GM12878 (cell line): ENCODE measurements at regions not wholly inside any gene's neighbourhood (a gene's known extent, or its start where the extent isn't known, plus 50 kb on each side); places are given as distances from the start of the nearest gene placed in this dataset.

Source experiments
- ATAC-seq: fragments of 200-7000 bp; cut with Tn5 transposase; 3 replicates; pipeline ENCODE4 v1.9.1; 2020; ENCODE audit warnings: mild to moderate bottlenecking, moderate library complexity
- BruUV-seq: library from RNA; stranded (reverse); fragments of 400-500 nt; replicated peaks from 2 replicates; lab custom pipeline; 2021; lab: Mats Ljungman, UMichigan
- CTCF ChIA-PET: fragments of 300-600 bp; sonication (Branson Sonifier 250); formaldehyde crosslinking; extraction: SDS; loops from one replicate; lab custom pipeline; 2021; ENCODE audit warnings: inconsistent platforms; lab: Yijun Ruan, JAX
- POLR2A ChIA-PET: fragments of 350-600 bp; formaldehyde crosslinking; extraction: SDS; loops from one replicate; lab custom pipeline; 2021; ENCODE audit warnings: inconsistent platforms; lab: Charles Lee
- RAD21 ChIA-PET: fragments of 300-600 bp; sonication (Branson Sonifier 250); formaldehyde crosslinking; loops from one replicate; lab custom pipeline; 2023; ENCODE audit warnings: antibody characterized with exemption; ENCODE audit not compliant: unreplicated experiment; lab: Charles Lee
- SMC1A ChIA-PET: fragments of 300-600 bp; sonication (Branson Sonifier 250); formaldehyde crosslinking; loops from one replicate; lab custom pipeline; 2023; ENCODE audit not compliant: unreplicated experiment, uncharacterized antibody; lab: Charles Lee
- DNase-seq: peaks from one replicate; pipeline ENCODE4 v3.0.0-alpha.2; 2011; ENCODE audit warnings: low read depth, low spot score
- FAIRE-seq: peaks from 3 replicates; lab custom pipeline; 2011; peaks lifted over from hg19 to GRCh38; lab: Jason Lieb, UNC
- H2AFZ ChIP-seq: 2 replicates; pipeline ENCODE4 v1.6.0; 2011; ENCODE audit warnings: low read depth, low read length, control low read depth; ENCODE audit not compliant: control insufficient read depth
- H3K27ac ChIP-seq: 2 replicates; pipeline ENCODE4 v1.5.1; 2011; ENCODE audit warnings: control low read depth; ENCODE audit not compliant: control insufficient read depth, insufficient read depth
- H3K27me3 ChIP-seq, 2 experiments: replicated peaks in 1 of 2; 2 replicates each; pipeline versions ENCODE4 v1.6.0 to v1.6.1; 2011; ENCODE audit warnings: low read length in 1 of 2; ENCODE audit not compliant: control insufficient read depth in 2 of 2, insufficient read depth in 2 of 2
- H3K36me3 ChIP-seq, 2 experiments: 2 replicates each; pipeline ENCODE4 v1.5.1; 2011; ENCODE audit warnings: low read length in 1 of 2; ENCODE audit not compliant: control insufficient read depth in 2 of 2, insufficient read depth in 2 of 2
- H3K4me1 ChIP-seq: 2 replicates; pipeline ENCODE4 v1.6.1; 2011; ENCODE audit warnings: mild to moderate bottlenecking, low read length, moderate library complexity, mixed read lengths; ENCODE audit not compliant: control insufficient read depth, insufficient read depth
- H3K4me2 ChIP-seq: 2 replicates; pipeline ENCODE4 v1.6.0; 2011; ENCODE audit warnings: control low read depth; ENCODE audit not compliant: control insufficient read depth, insufficient read depth
- H3K4me3 ChIP-seq: fragments of 200-600 bp; sonication (generic); 2 replicates; pipeline ENCODE4 v1.5.1; 2016
- H3K79me2 ChIP-seq: 2 replicates; pipeline ENCODE4 v1.6.0; 2011; ENCODE audit warnings: low read length; ENCODE audit not compliant: control insufficient read depth, insufficient read depth
- H3K9ac ChIP-seq: 2 replicates; pipeline ENCODE4 v1.8.0; 2011; ENCODE audit warnings: low read length, control low read depth, mixed read lengths; ENCODE audit not compliant: control insufficient read depth, insufficient read depth
- H3K9me3 ChIP-seq: replicated peaks from 3 replicates; pipeline ENCODE4 v1.5.1; 2011; ENCODE audit warnings: mild to moderate bottlenecking, low read length; ENCODE audit not compliant: control insufficient read depth, insufficient read depth
- H4K20me1 ChIP-seq: 2 replicates; pipeline ENCODE4 v1.6.0; 2011; ENCODE audit not compliant: control insufficient read depth, insufficient read depth
- E2F4 ChIP-seq: IDR thresholded peaks from 2 replicates; pipeline ENCODE4 v1.6.1; 2012; ENCODE audit warnings: low read depth, low read length, improper control_type of control experiment
- IRF5 ChIP-seq: fragments of 450-650 bp; IDR thresholded peaks from 2 replicates; pipeline ENCODE4 v1.6.1; 2017; ENCODE audit warnings: borderline replicate concordance
- LARP7 ChIP-seq: fragments of 450-650 bp; IDR thresholded peaks from 2 replicates; pipeline ENCODE4 v1.6.1; 2017; ENCODE audit warnings: mild to moderate bottlenecking
- NFYA ChIP-seq: IDR thresholded peaks from 2 replicates; pipeline ENCODE4 v1.6.1; 2011; ENCODE audit warnings: low read depth, mild to moderate bottlenecking, low read length, improper control_type of control experiment, borderline replicate concordance
- PBX3 ChIP-seq: IDR thresholded peaks from 2 replicates; pipeline ENCODE4 v1.6.1; 2011; ENCODE audit warnings: mild to moderate bottlenecking, low read depth, low read length, moderate library complexity; ENCODE audit not compliant: insufficient replicate concordance
- RAD21 ChIP-seq: IDR thresholded peaks from 2 replicates; pipeline ENCODE4 v1.6.1; 2011; ENCODE audit warnings: mild to moderate bottlenecking, low read depth, low read length, moderate library complexity; ENCODE audit not compliant: insufficient read depth
- SKIL ChIP-seq: fragments of 450-650 bp; IDR thresholded peaks from 2 replicates; pipeline ENCODE4 v1.6.1; 2017; ENCODE audit warnings: mild to moderate bottlenecking, low read depth, inconsistent platforms; ENCODE audit not compliant: poor library complexity, severe bottlenecking
- SP1 ChIP-seq: IDR thresholded peaks from one replicate; pipeline ENCODE4 v1.6.1; 2011; ENCODE audit warnings: low read depth, low read length
- STAT1 ChIP-seq: fragments of 450-650 bp; conservative IDR thresholded peaks from 2 replicates; pipeline ENCODE4 v1.6.1; 2014; ENCODE audit warnings: antibody characterized with exemption, mild to moderate bottlenecking
- ZZZ3 ChIP-seq: IDR thresholded peaks from 2 replicates; pipeline ENCODE4 v1.6.1; 2011; ENCODE audit warnings: low read depth; ENCODE audit not compliant: control insufficient read depth, insufficient read length
- WGBS: methylation state at CpG from one replicate; pipeline ENCODE4 v1.1.6; 2016; ENCODE audit warnings: low lambda C conversion rate; ENCODE audit not compliant: insufficient replicate concordance, insufficient coverage; ENCODE audit errors: missing lambda C conversion rate; 5-methylcytosine and 5-hydroxymethylcytosine counted together
- in situ Hi-C: fragments of 300-500 bp; cut with MboI; formaldehyde crosslinking; loops from 9 replicates; pipeline ENCODE4 v1.14.3; 2018; ENCODE audit warnings: mixed read lengths
- intact Hi-C: fragments of 100-400 bp; cut with micrococcal nuclease; formaldehyde crosslinking; loops from one replicate; pipeline ENCODE4 v1.14.2; 2022; ENCODE audit not compliant: unreplicated experiment
- TF ChIP-seq, protein P1 (sequence below), 3 experiments: IDR thresholded peaks in 2 of 3; conservative IDR thresholded peaks in 1 of 3; 2 replicates each; pipeline ENCODE4 v1.5.1; 2011; ENCODE audit warnings: low read depth in 3 of 3, low read length in 3 of 3, mild to moderate bottlenecking in 3 of 3, control low read depth in 2 of 3, moderate library complexity in 2 of 3, inconsistent platforms in 1 of 3, mixed read lengths in 1 of 3; ENCODE audit not compliant: control insufficient read depth in 2 of 3, insufficient read depth in 1 of 3; ENCODE audit errors: extremely low read depth in 1 of 3
- TF ChIP-seq, protein P2 (sequence below): IDR thresholded peaks from 2 replicates; pipeline ENCODE4 v1.6.1; 2011; ENCODE audit warnings: borderline replicate concordance, low read depth, mild to moderate bottlenecking, moderate library complexity, low read length; ENCODE audit not compliant: insufficient read depth, poor library complexity, severe bottlenecking

GRCh38 chr12:78386871-78387270 lies 477.7 kb upstream of the SYT1 start:
- ATAC-seq = no peak
- Histone ChIP-seq H4K20me1 (no peaks in the 10 kb centered on the region), H3K4me1 (no peaks in the 10 kb centered on the region), H3K27ac (no peak overlapping the region), H3K79me2 (no peaks in the 10 kb centered on the region), H3K9me3 (no peaks in the 10 kb centered on the region), H3K9ac (no peak overlapping the region), H2AFZ (no peak overlapping the region), H3K4me2 (no peak overlapping the region), H3K36me3 (no peaks in the 10 kb centered on the region), H3K4me3 (no peak overlapping the region), H3K27me3 (no peaks in the 10 kb centered on the region)
- no peak for TF ChIP-seq STAT1
- TF ChIP-seq PBX3 = no peak
- TF ChIP-seq NFYA = no peak
- no peak for TF ChIP-seq RAD21
- no peak for TF ChIP-seq IRF5
- TF ChIP-seq ZZZ3 = no peak
- no peak for TF ChIP-seq SKIL
- no peak for TF ChIP-seq LARP7
- TF ChIP-seq, protein P1, sequence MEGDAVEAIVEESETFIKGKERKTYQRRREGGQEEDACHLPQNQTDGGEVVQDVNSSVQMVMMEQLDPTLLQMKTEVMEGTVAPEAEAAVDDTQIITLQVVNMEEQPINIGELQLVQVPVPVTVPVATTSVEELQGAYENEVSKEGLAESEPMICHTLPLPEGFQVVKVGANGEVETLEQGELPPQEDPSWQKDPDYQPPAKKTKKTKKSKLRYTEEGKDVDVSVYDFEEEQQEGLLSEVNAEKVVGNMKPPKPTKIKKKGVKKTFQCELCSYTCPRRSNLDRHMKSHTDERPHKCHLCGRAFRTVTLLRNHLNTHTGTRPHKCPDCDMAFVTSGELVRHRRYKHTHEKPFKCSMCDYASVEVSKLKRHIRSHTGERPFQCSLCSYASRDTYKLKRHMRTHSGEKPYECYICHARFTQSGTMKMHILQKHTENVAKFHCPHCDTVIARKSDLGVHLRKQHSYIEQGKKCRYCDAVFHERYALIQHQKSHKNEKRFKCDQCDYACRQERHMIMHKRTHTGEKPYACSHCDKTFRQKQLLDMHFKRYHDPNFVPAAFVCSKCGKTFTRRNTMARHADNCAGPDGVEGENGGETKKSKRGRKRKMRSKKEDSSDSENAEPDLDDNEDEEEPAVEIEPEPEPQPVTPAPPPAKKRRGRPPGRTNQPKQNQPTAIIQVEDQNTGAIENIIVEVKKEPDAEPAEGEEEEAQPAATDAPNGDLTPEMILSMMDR (IDR thresholded peaks at IDR 0.05 in 2 of 3, conservative IDR thresholded peaks at IDR 0.05 in 1 of 3; ENCODE audit: control insufficient read depth in 2 of 3, extremely low read depth in 1 of 3, insufficient read depth in 1 of 3, low read depth in 3 of 3, low read length in 3 of 3) = no peak
- TF ChIP-seq E2F4 = no peak
- TF ChIP-seq SP1 = no peak
- TF ChIP-seq, protein P2, sequence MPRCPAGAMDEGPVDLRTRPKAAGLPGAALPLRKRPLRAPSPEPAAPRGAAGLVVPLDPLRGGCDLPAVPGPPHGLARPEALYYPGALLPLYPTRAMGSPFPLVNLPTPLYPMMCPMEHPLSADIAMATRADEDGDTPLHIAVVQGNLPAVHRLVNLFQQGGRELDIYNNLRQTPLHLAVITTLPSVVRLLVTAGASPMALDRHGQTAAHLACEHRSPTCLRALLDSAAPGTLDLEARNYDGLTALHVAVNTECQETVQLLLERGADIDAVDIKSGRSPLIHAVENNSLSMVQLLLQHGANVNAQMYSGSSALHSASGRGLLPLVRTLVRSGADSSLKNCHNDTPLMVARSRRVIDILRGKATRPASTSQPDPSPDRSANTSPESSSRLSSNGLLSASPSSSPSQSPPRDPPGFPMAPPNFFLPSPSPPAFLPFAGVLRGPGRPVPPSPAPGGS = no peak
- ChIA-PET POLR2A (no interaction called here), SMC1A (no interaction called here), CTCF (no interaction called here), RAD21 (no interaction called here)
- no peak for FAIRE-seq
- WGBS = 59% methylated on average over 2 of the region's 2 CpGs
- no peak for DNase-seq
- in situ Hi-C loops (no loop called here), intact Hi-C loops (no loop called here)
- BruUV-seq = no TSS peak
